GM18517 (cell line): ENCODE measurements at regions not wholly inside any gene's neighbourhood (a gene's known extent, or its start where the extent isn't known, plus 50 kb on each side); places are given as distances from the start of the nearest gene placed in this dataset.

Experiments
- ATAC-seq: cut with Tn5 transposase; IDR thresholded peaks from one replicate; pipeline ENCODE4 v1.9.1; 2021; ENCODE audit warnings: mild to moderate bottlenecking, moderate library complexity; ENCODE audit not compliant: unreplicated experiment

DNA sequence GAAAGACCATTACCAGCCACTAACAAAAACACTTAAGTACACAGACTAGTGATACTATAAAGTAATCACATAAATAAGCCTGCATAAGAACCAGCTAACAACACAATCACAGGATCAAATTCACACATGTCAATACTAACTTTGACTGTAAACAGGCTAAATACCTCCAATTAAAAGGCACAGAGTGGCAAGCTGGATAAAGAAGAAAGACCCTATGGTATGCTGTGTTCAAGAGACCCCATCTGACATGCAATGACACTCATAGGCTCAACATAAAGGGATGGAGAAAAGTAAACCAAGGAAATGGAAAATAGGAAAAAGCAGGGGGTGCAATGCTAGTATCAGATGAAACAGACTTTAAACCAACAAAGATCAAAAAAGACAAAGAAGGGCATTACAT lies 631.8 kb upstream of the NOX3 start:
- ATAC-seq, result no peak

DNA sequence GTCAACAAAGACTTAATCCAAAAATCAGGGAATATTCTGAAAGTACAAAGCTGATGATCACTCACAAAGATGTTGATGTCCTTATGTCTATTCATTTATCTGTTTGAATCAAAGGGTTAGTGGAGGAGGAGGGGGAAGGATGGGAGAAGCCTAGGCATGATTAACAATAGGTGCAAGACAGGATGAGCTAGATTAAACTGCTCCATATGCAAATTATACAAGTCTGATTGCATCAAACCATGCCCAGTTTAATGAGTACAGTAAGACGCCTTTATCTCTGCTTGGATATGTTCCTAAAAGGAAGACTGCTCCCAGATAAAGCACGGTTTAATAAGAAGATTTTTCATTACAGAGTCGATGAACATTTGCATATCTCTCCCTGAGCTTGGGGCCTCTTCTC lies 626.4 kb upstream of the NOX3 start:
- no peak for ATAC-seq

DNA sequence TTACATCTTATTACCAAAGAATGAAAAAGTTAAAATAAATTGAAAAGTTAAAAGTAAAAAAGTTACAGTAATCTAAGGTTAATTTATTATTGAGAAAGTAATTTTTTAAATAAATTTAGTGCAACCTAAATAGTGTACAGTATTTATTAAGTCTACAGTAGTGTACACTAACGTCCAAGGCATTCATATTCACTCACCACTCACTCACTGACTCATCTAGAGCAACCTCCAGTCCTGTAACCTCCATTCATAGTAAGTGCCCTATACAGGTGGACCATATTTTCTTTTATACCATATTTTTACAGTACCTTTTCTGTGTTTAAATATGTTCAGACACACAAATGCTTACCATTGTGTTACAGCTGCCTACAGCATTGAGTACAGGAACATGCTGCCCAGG lies 624.7 kb upstream of the NOX3 start:
- no peak for ATAC-seq

DNA sequence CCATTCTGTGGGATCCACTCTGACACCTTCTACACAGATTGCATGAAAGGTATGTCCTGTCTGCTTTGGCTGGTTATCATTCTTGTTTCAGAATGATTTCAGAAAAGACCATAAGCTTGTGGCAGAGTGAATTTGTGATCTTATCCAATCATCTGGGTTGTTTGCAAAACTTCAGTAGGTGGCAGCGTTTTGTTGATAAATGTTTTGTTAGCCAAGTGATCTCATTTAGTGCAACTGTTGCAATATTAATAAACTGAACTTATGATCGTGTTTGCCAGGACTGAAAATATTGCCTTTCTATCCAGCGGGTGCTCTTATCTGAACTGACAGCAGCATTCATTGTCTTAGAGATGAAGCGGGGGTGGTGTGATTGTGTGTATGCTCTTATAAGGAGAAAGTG lies 613.2 kb upstream of the NOX3 start:
- no peak for ATAC-seq

DNA sequence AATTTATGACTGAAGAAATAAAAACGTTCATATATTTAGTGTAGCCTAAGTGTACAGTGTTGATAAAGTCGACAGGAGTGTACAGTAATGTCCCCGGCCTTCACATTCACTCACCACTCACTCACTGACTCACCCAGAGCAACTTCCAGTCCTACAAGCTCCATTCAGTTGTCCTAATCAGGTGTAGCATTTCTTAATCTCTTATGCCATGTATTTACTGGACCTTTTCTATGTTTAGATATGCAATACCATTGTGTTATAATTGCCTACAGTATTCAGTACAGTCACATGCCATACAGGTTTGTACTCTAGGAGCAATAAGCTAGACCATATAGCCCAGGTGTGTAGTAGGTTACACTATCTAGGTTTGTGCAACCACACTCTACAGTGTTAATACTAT lies 610.2 kb upstream of the NOX3 start:
- no peak for ATAC-seq

DNA sequence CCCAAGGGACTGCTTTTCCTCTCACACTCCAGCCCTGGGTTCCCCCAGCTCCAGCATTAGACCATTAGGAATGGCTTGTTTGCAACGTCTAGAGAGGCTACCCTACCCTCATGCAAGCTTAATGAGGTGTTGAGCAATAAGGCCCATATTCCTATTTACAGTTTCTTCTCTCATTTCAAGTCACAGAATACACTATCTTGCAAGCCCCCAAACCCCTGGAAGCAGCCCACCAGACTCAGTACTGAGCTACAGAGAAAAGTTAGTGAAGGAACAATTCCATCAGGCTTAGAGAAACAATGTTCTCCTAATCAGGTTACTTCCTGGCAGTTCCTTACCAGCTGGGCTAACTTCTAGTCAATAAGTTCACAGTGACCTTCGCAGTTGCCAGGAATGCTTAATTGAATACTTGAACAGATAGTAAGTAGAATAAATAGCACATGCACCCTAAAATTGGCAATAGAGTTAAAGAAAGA lies 606.5 kb upstream of the NOX3 start:
- ATAC-seq, result no peak

DNA sequence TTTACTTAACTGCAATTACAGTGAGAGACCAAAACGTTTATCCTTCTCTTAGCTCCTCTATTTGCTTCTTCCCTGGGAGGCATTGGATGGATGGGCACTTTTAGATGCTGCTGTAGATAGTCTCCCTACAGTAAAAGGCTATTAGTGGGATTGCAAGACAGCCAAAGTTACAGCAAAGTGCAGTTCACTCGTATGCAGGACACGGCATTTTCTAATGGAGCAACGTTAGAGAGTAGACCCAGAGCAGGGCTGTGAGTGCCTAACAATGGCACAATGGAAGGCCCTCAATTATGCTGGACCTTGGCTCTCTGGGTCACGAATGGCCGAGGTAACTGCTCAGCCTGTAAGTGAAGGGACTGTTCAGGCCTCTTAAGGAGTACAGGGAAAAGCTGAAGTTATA lies 605.8 kb upstream of the NOX3 start:
- no peak for ATAC-seq

DNA sequence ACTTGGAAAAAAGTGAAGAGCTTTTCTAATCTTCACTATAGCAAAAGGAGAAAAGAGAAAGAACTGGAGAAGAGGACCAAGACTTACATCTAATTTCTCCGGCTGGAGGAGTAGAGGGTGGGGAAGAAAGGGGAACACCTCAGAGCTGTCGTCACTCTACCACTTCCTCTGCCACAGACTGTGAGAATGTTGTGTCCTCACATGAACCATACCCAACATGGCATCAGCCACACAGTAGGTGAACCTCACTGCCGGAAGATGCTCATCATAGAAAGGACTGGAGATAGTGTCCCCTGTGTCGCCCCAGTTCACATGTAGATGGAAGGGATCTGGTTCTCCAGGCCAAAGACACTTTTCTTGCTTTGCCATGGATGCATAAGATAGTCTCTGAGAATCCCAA lies 604.4 kb upstream of the NOX3 start:
- ATAC-seq, result no peak

DNA sequence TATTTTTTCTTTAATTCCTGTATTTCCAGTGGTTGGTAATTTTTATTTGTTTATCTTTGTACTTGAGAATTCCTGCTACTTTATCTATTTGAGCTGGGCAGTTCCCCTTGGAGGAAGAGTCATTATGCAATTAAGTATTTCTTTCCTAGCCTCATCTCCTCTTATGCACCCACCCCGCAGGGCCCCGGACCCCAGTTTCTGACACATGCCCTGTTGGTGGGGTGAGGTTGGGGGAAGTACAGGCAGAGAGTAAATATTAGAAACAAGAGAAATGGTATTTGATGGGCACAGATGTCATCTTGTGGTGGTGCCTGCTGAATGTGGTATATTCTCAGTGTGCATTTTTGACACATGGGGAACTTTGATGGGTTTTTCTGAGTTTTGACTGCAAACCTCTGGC lies 602.7 kb upstream of the NOX3 start:
- no peak for ATAC-seq

DNA sequence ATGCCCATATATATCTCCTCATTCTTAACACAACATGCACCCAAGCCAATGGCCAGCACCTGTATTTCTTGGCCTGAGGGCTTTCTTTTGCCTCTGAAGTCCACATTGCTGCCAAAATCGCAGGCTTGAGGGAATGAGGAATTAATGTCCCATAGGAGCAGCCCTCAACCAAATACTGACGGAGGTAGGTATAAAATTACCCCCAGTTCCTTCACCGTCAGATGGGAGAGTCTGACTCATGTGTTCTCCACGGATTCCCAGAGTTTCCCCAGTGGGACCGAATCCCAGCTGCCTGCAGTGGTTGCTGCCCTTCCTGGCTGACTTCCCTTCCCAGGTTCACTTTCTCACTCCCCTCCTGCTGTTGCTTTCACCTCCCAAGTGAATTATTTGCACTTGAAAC lies 602.2 kb upstream of the NOX3 start:
- ATAC-seq, result no peak

DNA sequence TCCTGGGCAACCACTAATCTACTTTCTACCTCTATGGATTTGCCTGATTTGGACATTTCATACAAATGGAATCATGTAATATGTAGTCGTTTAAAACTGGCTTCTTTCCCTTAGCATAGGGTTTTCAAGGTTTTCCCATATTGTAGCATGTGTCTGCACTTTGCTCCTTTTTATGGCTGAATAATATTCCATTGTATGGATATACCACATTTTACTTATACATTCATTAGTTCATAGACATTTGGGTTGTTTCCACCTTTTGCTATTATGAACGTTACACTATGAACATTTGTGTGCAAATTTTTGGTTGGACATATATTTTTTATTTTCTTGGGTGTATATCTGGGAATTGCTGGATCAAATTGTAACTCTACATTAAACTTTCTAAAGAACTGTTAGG lies 600.4 kb upstream of the NOX3 start:
- ATAC-seq, result no peak

DNA sequence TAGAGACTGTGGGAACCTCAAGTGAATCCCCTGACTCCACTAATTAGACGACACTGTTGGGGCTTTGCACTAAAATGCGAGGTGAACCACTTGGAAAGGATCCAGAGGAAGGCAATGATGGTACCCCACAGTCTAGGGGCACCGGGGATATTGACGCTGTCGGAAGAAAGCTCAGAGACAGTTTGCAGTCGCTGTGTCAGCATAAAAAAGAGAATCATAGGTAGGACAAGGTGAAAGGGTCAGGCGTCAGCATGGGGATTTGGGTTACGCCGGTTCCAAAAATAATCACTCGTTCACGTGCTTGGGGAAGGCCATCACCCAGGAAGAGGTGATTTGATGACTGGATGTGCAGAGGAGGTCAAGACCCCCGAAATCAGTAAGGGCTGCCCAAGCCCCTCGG lies 598.0 kb upstream of the NOX3 start:
- no peak for ATAC-seq

DNA sequence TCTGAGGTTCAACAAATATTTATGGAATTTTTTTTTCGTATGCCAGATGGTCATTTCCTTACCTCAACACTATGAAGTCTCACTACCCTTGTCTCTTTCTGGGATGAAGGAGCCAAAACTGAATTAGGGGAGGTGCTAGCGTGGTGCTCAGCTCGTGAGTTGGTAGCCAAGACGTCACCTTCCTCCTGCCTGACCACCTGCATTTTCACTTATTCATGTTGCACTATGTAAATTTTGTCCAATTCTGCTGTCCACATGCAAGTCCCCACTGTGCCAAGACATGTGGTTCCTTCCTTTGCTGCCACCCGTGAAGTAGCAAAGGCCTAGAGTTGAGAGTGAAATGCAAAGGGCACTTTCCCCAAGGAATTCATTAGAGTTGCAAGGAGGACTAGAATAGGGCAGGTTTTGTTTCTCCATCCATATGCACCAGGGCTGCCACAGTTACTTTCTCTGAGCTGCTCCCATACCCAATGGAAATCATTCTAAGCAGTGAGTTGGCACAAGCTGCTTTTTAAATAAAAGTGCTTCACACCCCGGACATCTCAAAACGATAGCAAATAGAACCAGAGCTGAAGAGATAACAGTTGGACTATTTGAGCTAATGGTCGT lies 591.3 kb upstream of the NOX3 start:
- ATAC-seq, result no peak

DNA sequence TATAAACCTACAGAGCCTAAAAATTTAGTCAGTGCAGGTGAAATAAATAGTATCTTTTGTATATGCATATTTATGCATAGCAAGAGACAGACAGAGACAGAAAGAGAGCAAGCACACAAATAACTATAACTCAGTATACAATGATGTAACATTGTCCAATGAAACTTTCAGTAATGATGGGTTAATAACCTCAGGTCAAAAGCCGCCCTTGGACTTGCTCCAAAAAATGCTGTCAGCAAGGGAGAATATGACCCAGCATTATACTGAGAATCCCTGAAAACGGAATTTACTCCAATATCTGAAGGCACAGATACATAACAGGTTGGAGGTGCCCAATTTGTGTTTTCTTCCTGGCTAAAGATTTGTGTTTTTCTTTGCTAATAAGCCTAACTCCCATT lies 590.6 kb upstream of the NOX3 start:
- no peak for ATAC-seq

DNA sequence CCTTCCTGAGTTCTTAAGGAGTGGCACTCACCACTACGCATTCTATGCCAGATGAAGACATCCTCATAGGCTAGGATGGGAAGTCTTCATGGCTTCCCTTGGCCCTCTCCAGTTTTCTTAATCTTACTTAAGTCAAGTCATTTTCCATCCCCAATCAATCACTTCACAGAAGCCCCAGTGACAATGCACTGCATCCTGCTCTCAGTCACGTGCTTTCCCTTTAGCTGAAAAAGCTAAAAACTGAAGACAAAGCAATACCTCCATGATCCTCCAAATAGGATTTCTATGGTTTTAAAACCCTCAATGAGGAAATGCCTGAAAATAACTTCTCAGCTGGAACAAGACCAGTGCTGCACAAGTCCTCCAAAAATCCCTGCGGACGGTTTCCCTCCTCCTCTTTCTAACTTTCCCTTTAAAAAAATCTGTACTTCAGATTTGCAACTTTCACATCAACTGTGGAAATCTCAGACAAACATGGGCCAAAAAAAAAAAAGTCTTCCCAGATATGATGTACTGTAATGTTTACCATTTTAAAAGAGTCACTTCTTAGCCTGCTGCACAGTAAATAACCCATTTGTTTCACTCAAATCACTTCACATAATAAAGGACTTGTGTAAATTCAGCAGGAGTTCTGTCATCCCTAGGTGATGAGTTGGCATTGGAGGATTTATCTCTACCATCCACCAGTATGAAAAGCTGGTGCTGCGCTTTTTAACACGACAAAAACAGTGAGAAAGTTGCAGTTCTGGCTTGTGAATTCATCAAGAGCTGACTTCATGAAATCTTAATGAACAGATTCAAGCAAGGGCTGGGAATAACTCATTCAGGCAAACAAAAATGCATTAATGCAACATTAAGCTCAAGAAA lies 590.0 kb upstream of the NOX3 start:
- ATAC-seq, result no peak

DNA sequence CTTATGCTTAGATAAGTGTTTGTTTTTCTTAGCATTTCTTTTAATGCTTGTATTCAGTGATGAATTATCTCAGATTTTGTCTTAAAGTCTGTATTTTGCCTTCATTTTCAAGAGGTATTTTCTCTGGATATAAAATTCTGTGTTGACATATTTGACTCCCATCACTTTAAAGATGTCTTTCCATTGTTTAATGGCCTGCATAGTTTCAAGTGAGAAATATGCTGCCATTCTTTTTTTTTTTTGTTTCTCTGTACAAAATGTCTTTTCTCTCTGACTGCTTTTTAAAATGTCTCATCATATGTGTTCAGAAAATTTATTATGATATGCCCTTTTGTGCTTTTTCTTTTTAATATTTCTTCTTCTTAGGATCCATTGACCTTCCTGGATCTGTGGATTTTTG lies 578.0 kb upstream of the NOX3 start:
- no peak for ATAC-seq

DNA sequence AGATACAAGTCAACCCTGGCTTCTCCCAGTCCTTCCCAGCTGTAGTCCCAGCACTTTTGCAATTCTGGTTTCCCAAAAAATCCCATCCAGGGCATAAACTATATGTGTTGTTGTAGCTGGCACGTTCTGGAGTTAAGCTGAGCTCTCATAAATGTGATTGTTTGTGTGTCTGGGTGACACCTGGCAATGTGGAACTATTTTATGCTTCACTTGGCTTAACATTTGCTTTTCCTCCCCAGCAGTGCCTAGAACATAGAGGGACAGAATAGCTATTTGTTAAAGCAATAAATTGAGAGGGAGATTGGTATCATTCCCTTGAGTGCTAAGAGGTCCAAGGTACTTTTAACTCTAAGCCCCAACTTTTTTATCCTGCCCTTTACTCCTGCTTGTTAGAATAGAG lies 575.9 kb upstream of the NOX3 start:
- no peak for ATAC-seq

DNA sequence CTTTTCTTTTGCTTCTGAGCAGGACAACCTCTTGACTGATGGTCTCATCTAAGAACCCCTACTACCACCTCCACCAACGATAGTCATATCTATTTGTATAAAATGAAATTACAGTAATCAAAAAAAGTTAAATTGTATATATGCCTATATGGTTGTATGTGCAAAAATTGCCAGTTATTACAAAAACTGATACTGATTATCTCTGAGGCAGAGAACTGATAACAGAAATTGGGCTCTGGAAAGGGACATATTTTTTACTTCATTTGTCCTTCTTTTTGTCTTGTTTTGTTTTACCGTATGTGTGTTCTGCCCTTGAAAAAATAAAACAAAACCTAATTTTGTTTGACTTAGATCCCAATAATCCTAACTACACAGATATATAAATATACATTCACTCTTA lies 574.4 kb upstream of the NOX3 start:
- ATAC-seq, result no peak

DNA sequence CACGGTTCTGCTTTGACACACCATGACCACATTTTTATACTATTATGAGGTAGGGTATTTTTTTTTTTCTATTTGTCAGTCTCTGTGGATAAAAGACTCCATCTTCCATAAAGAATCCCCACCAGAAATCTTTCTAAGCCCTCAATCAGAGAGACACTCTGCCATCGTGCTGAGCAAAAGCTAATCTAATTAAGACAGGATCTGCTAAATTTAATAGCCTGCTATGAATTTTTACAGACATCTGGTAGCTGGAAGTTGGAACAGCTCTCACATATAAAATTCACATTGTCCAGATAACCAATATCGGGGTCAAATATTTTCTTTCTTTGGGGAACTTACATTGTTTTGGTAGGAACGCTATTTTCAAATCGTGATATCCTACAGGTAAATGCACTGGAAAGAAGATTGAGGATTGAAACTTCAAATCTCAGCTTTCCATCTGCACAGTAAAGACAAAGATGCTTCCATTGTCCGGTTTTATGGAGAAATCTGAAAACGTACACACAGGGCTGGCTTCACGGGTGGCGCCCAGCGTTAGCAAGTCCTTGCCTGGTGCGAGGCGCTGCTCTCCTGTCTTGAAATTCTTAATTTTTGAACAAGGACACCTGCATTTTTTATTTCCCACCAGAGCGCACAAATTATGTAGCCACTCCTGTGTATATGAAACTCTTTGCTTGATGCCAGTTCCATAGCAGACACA lies 573.8 kb upstream of the NOX3 start:
- ATAC-seq, result no peak

DNA sequence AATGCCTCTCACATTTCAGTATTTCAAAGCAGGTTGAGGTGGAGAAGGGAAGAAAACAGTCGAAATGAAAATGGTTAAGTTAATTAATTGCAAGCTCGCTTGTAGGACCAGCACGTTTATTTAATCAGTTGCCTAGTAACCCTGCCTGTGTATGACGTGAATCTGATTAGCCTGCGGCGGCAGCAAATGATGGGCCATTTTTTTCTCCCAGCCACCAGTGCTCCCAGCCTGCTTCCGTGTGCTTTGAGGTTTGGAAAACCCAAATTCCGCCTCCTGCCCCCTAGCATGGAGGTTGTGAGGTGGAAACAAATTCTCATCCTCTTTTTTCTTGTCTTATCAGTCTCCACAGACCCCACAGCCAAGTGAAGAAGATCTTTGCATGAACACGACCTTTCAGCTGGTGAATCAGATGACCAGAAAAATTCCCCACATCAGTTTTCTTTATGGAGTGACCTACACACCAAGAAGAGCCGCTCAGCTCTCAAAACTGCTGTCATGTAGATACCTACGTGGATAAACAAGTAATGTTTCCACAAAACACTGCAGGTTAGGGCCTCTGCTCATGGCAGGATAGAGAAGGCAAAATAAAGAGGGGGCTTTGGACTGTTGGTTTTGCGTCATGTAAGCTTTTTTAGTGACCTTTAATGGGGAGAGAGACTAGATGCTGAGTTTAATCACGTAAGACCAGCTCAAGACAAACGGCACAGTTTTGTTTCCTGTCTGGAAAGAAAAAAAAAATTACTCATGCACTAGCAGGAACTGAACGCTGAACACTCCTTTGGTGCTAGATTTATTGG lies 572.9 kb upstream of the NOX3 start:
- ATAC-seq, result no peak

DNA sequence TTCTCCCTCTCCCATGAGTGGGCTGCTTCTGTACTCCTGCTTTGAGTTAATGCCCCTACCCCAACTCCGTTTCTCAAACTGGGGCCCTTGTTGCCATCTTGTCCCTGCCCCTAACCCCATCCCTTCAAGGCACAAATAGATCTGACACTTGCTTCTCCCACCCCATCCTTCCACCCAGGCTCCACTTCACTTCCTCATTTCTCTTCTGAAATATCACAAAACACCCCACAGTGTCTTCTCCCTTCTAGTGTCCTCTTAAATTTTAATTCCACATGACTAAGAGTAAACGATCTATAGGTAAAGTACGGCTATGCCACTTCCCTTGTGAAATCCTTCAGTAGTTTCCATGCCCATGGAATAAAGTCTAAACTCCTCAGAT lies 571.6 kb upstream of the NOX3 start:
- no peak for ATAC-seq
